ENCODE measurements at regions not wholly inside any gene's neighbourhood (a gene's known extent, or its start where the extent isn't known, plus 50 kb on each side); places are given as distances from the start of the nearest gene placed in this dataset.
"Not testable (repeated sequence)": the region's sequence is repeated elsewhere in the genome, so short reads cannot be mapped to it uniquely, and the experiment has no call there.

DNA sequence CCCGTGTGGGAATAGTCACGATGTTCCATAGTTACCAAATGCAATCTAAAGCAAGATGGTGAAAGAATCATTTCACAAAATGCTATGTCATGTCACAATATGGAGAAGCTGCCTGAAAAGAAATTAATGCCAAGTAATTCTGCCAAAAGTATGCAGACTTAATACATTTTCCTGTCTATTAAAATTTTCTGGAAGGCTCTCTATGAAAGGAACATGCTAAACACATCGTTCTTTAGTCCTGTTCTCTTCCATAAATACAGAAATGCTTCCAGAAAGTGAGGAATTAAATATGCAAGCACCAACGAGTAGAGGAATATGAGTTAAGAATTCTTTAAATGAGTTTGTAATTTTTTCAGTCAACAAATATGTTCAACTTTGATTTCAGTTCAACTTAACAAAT is 266.8 kb upstream of the CRBN start:
- DNase-seq: no peak

DNA sequence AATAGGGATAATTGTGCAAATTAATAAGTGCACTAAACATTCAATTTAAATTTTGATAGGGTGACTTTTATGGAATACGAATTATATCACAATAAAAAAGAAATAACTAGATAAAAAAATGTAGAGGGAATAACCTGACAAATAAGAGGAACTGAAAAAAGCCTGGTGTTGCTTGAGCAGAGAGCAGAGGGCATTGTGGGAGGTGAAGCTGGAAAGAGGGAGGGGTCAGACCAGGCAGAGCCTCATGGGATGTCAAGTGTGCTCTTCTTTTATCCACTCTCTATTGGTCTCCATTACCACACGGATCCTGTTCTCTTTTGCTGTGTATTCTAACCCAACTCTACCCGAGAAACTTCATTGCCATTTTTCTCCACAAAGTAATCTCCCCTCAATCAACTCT is 264.0 kb upstream of the CRBN start:
- DNase-seq: no peak

DNA sequence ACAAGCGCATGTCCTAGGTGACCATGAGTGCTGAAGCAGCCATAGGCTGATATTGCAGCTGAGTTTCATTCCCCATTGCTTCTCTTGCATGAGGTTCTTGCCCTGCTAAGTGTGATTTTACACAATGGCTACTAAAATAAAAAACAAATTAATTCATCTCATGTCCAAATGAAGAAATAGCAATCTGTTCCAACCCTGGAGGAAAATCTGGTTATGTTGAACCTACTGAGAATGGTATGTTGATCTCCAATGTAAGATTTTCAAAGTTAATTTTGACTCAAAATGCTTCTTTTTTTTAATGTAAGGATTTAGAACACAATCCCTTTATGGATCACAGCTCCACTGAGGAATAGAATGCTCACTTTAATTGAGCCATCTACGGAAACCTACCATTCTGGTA is 254.2 kb upstream of the CRBN start:
- DNase-seq: no peak

DNA sequence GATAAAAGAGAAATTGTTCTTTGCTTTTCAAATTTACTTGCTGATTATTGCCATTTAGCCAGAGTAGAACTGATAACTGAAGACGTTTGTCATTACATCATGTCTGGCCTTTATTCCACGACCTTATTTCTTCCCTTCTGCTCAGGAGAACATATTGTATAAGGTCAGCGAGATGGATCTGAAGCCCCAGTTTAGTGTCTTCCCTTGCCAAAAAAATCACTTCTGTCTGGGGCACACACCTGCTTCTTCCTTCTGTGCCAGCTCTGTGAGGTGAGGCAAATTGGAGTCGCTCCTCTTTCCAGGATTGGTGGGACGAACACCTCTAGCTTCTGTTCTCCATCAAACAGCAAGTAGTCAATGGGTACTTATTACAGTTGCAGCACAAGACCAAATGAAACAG is 250.3 kb upstream of the CRBN start:
- DNase-seq: no peak

DNA sequence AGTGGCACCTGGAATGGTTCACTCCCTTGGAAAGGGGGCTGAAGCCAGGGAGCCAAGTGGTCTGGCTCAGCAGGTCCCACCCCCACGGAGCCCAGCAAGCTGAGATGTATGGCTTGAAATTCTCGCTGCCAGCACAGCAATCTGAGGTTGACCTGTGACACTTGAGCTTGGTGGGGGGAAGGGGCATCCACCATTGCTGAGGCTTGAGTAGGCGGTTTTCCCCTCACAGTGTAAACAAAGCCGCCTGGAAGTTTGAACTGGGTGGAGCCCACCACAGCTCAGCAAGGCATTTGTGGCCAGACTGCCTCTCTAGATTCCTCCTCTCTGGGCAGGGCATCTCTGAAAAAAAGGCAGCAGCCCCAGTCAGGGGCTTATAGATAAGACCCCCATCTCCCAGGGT is 228.2 kb upstream of the CRBN start:
- not testable (repeated sequence) for DNase-seq

DNA sequence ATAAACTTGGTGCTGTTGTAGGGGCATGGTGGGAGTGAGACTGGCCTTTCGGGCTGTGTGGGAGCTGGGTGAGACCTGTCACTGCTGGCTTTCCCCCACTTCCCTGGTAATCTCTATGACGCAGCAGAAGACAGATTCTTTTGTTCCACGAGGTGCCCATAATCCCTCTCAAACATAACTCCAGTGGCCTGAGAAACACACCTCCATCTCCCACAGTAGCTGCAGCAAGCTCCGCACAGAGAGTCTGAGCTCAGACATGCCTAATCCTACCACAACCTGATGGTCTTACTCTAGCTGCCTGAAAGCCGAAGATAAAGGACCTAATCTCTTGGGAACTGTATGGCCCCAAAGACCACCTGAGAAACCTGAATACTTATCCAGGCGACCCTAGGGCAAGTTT is 225.6 kb upstream of the CRBN start:
- DNase-seq: no peak

DNA sequence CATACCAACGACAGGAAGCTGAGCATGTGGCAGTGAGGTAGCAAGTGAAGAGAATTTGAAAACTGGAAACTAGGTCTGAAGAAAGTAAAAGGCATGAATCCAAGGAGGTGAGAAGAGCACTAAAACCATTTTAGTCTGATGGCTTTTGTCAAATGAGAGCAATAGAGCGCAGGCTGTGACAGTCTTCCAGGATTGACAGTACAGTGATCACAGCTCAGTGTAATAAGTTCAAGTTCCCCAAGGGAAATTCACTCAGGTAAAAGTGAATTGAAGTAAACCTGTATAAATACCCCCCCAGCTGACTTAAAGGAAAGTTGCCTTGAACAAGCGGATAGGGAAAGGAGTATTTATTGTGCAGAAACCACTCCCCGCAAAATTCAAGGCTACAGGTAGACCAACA is 224.2 kb upstream of the CRBN start:
- no peak for DNase-seq

DNA sequence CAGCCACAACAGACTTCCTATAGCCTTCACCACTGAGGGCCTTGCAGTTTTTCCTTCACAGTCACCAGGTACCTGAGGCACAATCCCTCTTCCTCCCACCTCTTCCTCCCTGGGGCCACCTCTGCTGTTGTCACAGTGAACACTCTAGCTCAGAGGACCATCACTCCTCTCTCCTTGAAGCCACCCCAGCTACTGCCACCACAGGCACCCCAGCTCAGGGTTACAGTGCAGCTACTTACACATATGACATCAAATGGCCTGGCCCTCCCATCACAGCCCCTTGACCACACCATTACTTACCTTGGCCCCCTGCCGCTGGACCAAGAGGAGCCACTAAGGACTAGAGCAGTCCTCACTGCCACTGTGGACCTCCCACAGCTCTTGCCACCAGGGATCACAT is 213.5 kb upstream of the CRBN start:
- DNase-seq: no peak

DNA sequence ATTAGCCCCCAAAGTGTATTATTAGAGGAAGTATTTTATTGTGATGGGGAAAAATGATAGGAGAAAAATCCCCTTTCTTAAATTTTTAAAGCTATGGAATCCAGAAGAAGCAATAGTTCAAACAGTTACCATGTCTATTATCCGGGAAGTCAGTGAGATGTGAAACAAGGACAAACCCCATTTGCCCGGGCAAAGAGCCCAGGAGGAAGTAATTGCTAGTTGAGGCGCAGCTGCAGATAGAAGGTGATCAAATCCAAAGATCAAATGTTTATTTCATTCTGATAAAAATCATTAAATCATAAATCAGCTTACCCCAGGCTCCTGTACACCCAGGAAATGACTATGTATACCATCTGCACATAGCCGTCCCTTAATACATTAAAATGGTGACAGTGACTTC is 204.0 kb upstream of the CRBN start:
- no peak for DNase-seq

DNA sequence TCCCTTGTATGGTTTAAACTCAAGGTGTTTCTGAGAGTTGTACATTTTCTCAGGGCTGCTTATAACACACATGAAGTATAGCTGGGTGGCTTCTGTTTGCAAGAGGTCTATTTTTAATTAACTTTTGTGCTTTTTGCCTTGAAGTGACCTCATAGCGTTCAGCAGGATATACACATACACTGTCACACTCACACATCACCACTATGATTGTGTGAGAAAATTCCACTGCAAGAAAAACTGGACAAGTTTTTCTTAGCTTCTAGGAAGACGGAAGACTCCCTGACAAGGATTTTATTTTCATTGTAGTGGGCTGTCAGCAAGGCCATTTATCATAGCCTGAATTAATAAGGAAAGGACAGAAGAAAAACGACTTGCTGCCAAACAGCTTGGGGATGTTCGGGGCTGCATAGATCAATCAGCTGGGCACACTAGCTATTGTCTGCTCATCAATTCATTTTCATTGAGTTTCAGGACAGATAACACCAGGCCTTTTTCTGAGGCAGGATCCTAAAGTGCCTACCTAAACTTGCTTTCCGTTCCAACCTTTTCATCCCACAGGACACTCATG is 192.8 kb upstream of the CRBN start:
- DNase-seq: no peak

DNA sequence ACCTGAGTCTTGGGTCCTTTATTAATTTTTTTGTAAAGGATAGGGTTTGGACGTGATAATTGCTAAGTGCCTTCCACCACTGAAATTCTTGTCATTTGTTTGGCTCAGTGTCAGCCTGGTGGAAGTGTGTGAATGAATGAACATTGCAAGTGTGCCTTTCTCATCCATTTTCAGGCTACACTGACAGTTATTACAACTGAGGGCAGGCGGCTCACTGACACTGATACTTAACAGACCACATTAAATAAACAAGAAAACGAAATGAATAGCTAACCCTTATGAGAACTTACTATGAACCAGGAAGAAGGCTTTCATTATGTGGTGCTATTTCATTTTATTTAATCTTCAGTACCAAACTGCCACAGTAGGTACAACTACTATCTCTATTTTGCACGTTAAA is 188.8 kb upstream of the CRBN start:
- no peak for DNase-seq

DNA sequence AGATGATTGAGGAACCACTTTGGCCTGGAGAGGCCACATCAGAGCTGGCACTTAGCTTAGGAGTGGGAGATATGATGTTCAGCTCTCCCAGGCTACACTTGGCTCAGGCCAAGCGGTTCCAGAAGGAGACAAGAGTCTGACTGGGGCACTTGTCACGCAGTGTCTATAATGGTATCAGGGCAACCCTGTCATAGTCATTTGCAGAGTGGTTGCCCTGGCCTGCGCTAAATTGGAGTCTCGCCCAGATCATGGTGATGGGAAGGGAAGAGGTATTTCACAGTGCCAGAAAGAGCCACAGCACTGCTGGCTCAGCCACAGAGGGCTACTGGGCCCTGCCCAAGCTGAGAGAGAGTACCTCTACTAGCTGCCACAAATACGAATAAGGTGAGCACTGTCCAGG is 186.9 kb upstream of the CRBN start:
- no peak for DNase-seq

DNA sequence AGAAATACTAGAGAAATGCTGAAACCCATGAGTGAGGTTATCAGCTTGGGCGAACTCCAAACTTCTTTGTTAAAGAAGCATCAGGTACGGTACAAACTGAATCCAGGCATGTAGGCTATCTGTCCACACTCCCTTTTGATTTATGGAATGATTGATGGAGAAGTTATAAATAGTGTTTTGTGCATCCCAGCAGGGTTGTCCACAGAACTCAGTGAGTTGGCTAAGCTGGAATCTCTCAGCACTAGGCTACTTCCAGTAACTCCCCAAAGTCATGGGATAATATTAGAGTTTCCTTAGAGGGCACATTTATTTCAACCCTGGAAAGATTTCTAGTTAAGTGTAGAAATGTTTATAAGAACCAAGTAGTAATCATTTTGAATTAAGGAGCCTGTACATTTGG is 186.2 kb upstream of the CRBN start:
- DNase-seq: no peak

DNA sequence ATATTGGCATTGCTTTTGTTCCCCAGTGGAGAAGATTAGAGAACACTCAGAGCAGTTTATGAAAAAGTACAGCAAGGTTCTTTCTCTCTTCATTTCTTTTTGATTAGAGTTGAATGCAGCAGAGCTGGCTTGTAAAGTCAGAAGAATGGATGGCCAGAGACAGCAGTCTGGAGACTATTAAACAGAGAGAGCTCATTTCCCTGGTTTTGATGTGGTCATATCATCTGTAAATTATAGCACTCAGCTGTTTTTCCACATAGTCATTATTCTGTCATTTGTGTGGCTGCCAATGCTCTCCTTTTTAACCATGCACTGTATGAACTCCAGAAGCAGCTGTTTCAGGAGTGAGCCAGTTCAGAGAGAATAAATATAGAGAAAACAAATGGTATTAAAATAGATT is 177.4 kb upstream of the CRBN start:
- DNase-seq: no peak

DNA sequence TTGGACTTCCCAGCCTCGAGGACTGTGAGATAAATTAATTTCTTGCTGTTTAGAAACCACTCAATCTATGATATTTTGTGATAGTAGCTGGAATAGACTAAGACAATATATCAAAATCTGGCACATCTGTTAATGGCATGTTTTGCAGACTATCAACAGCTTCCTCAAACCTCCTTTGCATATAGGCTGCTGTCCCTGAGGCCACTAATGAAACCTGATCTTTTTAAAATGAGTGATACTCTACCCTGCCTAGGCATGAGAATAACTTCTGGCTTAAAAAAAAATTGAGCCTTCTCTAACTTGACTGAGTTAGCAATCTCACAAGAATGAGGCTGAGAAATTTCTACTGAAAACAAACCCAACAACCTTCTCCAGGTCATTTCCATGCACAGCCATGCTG is 176.0 kb upstream of the CRBN start:
- DNase-seq: no peak

DNA sequence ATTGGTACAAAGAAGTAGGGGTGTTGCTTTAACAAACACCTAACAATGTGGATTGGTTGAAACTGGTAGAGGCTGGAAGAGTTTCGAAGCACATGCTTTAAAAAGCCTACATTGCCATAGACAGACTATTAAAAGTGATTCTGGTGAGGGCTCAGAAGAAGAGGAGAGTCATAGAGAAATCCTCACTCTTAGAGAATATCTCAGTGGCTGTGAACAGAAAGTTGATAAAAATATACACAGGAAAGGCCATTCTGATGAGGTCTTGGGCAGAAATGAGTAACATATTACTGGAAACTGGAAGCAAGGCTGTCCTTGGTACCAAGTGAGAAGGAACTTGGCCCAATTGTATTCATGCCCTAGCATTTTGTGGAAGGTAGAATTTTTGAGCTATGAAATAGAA is 173.7 kb upstream of the CRBN start:
- DNase-seq: no peak

DNA sequence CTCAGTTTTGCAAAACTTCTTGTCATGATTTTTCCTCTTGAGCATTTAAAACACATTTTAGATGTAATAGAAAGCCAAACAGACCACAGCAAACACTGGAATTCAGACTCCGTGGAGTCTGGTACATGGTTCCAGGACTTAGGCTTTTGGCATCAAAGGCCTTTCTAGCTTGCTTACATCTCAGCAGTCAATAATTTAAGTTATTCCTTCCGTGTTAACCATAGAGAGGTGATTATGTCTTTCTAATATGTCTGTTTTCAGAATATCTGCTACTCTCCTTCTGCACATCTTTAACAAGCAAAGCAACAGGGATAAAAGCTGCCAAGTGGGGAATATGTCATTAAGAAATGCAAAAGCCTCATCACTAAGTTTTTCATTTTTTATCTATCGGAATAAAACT is 171.7 kb upstream of the CRBN start:
- no peak for DNase-seq

DNA sequence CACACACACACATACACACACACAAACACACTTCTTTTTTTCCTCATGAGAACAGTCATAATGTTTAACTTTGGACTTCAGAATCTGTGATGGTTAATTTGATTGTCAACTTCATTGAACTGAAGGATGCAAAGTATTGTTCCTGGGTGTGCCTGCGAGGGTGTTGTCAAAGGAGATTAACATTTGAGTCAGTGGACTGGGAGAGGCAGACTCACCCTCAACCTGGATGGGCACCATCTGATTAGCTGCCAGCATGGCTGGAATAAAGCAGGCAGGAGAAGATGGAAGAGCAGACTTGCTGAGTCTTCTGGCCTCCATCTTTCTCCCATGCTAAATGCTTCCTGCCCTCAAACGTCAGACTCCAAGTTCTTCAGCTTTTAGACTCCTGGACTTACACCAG is 167.6 kb upstream of the CRBN start:
- DNase-seq: not testable (repeated sequence)

DNA sequence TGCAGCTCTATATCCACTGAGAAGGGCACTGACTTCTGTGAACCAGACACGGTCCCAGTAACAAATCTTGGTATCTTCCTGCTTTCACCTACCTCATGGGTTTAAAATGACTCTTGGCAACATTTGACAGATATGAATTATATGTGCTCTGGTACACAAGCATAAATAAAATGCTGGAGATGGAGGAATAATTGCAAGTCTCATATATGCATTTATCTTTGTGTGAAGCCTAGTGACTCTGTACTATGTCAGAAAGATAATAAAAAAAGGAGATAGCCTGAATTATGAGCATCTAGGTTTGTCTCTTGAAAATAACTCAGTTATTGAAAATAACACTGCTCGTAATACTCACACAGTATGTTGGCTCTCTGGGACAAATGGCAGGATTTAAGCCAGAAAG is 167.1 kb upstream of the CRBN start:
- DNase-seq: no peak

DNA sequence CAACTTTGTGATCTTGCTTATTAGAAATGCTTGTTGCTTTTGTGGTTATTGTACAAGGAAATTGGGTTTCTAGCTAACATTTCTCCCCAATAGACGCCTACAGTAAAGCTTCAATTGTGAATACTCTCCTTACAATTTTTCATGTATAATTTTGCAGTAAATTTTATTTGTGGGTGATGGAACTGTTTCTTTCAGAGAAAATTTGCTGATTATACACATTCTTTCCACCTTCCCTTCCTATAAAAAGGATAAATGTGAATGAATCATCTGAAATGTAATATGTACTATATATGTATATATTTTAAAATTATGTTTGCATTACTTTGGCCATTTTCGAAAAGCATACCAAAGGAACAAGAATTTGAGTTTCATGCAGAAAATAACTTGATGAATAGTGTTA is 162.7 kb upstream of the CRBN start:
- DNase-seq: no peak

DNA sequence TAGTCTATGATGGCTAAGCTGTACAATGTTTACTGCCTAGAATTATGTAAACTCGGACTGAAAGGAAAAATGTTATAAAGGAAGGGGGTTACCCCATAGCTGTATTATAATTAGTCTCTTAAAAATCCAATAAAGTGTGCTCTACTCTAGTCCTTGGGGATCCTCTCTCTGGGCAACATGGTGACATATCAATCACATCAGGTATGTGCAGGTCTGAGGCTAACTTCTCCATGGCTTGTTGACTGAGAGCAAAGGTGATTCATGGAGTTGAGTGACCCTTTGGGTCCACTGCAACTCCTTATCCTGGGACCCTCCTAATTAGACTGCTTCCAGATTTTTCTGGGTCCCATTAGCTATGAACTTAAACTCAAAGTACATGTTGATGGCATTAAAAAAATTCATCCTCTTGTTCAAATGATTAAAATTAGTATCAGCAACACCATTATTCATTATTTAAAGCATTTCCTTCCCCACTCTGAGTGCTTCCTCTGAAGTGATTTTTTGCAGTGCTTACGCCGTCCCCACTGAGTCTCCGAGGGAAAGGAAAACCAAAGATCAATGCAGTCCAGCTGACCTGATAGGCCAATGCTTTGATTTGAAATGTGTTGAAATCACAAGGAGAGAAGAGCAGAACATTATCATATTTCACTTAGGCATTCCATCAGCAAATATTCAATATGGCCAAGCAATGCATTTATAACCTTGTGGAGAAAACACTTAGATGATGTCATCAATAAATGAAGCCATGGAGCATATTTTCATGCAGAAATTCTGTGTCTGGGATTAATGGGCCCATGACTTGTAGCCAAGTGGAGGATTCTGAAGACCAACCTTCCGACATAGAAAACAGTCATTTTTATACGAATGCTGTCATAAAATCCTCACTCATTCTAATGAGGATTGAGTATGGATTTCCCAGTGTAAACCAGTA is 161.7 kb upstream of the CRBN start:
- DNase-seq: no peak

DNA sequence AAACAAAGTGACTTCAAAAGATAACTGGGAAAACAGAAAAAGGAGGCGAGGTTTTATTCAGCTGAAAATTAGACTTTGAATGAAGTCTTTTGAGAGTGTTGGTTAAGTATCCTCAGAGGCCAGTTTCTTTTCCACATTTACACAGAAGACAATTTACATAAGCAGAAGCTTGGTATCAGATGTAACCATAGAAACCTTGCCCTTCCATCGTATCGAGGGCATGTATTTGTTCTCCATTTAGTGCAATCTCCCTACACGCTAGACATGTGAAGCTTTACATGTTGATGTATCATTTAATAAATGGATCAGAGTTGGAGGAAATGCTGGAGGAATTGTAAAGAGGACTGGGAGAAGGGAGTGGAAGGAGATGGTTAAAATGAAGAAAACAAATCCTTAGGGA is 161.0 kb upstream of the CRBN start:
- no peak for DNase-seq

DNA sequence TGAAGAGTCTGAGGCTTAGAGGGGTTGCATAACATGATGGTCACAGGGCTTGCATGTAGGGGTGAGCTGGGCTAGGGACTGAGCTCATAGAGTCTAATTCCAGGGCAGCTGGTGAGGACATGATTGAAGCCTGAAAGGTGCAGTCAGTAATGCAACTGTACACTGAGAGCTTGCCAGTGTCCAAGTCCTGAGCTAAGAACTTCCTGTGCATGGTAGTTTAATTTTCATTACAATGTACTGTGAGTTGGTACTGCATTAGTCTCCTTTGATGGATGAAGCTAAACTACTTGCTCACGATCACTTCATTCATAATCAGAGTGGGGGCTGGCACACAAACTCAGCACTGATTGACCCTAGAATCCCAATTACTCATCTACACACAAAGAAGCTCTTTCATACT is 156.4 kb upstream of the CRBN start:
- DNase-seq: no peak

DNA sequence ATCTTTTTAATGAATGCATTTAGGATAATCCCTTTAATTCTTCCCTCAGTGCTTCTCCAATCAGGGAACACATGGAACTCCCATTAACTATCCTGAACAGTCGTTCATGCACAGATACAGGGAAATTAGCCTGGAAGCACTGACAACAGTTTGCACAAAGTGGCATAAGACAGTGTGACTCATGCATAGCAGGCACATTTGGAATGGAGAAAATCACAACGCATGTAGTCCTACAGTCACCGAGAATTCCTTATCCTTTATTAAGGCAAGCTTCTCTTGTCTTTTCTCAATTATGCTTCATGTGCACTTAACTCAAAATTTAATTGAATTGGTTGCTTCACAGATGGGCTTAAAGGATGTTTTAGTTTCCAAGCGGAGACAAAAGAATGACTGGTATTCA is 155.0 kb upstream of the CRBN start:
- no peak for DNase-seq

DNA sequence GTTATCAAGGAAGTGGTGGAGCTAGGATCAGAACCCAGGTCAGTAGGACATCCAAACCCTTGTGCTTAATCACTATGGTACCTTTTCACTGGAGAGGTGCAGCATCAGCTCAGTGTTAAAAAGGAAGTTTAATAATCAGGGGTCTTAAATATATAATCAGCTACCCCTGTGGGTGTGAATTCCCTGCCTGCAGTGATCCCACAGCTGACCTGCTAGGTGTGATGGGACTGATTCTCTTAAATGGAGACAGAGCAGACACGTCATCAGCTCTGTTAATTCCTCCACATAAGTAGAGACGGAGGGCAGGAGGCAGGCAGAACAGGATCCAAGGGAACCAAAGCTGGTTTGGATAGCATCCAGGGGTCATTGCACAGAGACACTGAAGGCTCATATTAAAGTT is 154.1 kb upstream of the CRBN start:
- DNase-seq: no peak
